Lower leg skin (tissue), 3 donors: ENCODE measurements at regions not wholly inside any gene's neighbourhood (a gene's known extent, or its start where the extent isn't known, plus 50 kb on each side); places are given as distances from the start of the nearest gene placed in this dataset.

Source experiments
- CTCF ChIP-seq, 3 donors: fragments of 450-650 bp; IDR thresholded peaks; one replicate each; pipeline ENCODE4 v1.5.1; 2016; ENCODE audit warnings: antibody characterized with exemption in 3 of 3, mild to moderate bottlenecking in 3 of 3, moderate library complexity in 2 of 3
- POLR2A ChIP-seq, 2 donors: fragments of 450-650 bp; IDR thresholded peaks; one replicate each; pipeline ENCODE4 v1.6.1; 2016 to 2017; ENCODE audit warnings: antibody characterized with exemption in 2 of 2, mild to moderate bottlenecking in 1 of 2, moderate library complexity in 1 of 2

GRCh38 chr12:78672033-78672432 lies 192.5 kb upstream of the SYT1 start:
- TF ChIP-seq POLR2A (IDR thresholded peaks at IDR 0.05) (no peak), CTCF (IDR thresholded peaks at IDR 0.05) (no peak)
